GM21529 (cell line): ENCODE measurements at regions not wholly inside any gene's neighbourhood (a gene's known extent, or its start where the extent isn't known, plus 50 kb on each side); places are given as distances from the start of the nearest gene placed in this dataset.

Source experiments
- ATAC-seq: cut with Tn5 transposase; IDR thresholded peaks from one replicate; pipeline ENCODE4 v1.9.1; 2021; ENCODE audit not compliant: unreplicated experiment

GRCh38 chr4:126004941-126005340 is 690.2 kb downstream of the FAT4 start:
- no peak for ATAC-seq

- ATAC-seq: no peak
Observed at GRCh38 chr4:126007142-126007541, 692.4 kb downstream of the FAT4 start.

- ATAC-seq: no peak
Observed at GRCh38 chr4:126012691-126013290, 698.0 kb downstream of the FAT4 start.

GRCh38 chr4:126018274-126018673 is 703.5 kb downstream of the FAT4 start:
- ATAC-seq: no peak

GRCh38 chr4:126023896-126024295 is 709.1 kb downstream of the FAT4 start:
- no peak for ATAC-seq

- no peak for ATAC-seq
Observed at GRCh38 chr4:126027601-126028000, 712.8 kb downstream of the FAT4 start.

DNA sequence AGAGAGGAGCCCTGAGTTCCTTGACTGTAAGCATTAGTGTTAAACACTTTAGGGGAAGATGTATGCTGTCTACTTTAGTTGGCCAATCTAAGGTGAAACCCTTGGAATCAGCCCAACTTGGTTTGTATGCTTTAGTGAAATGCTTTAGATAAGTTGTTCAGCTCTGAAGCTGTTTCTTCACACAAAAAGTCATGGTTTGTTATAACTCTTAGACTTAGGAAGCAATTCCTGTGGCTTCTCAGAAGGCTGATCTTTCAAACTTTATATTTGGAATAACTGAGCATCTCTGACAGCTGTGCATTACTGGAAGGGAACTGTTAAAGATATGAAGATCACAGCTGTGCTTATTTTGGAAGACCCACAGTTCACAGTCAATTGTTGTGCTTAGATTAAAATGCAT is 714.1 kb downstream of the FAT4 start:
- ATAC-seq: no peak

GRCh38 chr4:126037231-126037630 is 722.5 kb downstream of the FAT4 start:
- ATAC-seq: no peak

GRCh38 chr4:126038502-126039144 is 723.9 kb downstream of the FAT4 start:
- ATAC-seq: no peak

DNA sequence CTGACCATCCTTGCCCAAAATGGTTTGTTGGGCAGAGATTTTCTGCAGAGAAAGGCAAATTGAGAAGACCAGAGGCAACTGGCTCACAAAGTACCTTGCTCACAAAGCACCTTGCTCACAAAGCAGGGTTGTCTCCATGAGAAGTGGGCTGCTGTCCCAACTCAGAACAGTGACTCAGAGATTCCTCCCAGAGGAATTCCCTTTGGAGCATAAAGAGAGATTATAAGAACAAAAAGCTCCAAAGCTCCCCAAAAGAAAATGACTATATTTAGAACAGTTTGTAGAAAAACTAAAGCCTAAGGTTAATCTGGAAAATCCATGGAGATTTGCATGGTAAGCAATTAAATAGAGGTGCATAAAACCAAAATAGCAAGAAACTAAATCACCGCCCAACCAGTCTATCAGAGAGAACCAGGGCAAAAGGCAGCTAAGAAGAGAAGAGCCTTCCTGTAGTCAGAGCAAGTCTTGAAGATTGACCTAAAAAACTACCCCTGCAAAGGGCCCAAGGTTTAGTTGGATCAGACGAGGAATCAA is 731.4 kb downstream of the FAT4 start:
- no peak for ATAC-seq

DNA sequence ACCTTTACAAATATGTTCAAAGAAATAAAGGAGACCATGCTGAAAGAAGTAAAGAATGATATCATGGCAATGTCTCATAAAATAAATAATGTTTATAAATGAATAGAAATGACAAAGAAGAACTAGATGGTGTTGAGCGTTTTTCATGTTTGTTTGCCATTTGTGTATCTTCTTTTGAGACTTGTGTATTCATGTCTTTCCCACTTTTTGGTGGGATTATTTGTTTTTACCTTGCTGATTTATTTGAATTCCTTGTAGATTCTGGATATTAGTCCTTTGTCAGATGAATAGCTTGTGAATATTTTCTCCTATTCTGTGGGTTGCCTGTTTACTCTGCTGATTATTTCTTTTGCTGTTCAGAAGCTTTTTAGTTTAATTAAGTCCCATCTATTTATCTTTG is 732.4 kb downstream of the FAT4 start:
- no peak for ATAC-seq

DNA sequence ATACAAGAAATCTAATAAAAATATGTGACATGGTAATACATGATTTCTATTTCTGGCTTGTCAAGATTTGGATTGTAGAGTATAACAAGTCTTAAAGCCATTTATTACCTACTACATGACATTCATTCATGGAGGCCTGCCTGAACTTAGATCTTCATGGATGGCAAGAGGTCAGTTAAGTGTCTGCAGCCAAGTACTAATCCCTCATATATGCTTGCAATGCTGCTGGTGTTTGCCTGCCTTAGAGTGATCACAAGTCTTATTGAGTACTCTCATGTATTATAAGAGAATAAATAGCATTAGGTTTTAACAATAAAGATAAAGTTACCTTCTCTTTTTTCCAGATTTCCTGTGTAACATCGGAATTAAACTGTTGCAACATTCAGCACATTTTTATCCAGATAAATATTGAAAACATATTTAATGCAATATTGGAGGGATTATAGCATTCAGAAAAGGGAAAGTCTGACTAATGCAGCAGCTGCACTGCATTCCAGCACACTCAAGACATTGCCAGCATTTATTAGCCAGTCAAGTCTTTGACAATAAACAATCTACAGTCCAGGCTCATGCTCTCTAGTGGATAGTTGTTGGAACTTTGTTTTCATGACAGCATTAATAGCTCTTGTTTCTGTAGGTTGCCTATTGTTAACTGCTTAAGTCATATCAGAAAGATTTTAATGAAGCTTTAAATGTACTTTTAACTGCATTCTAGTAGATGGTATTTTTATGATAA is 737.1 kb downstream of the FAT4 start:
- no peak for ATAC-seq

- ATAC-seq: no peak
Observed at GRCh38 chr4:126056116-126056650, 741.4 kb downstream of the FAT4 start.

DNA sequence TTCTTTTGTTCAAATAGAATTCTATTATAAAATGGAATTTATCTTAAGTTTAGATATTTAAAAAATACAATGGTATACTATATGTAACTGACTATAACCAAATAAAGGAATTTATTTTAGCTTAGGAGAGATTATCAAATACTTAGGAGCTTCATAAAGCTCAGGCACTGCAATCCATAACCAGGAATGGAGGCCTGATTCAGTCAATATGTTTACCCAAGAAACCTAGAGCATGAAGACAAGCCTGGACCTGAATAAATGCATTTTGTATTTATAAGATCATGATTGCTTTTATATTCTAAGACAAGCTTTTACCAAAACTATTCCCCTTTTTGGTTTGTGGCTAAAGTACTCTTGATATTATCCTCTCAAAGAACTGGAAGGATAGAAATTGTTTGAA is 742.6 kb downstream of the FAT4 start:
- ATAC-seq: no peak

DNA sequence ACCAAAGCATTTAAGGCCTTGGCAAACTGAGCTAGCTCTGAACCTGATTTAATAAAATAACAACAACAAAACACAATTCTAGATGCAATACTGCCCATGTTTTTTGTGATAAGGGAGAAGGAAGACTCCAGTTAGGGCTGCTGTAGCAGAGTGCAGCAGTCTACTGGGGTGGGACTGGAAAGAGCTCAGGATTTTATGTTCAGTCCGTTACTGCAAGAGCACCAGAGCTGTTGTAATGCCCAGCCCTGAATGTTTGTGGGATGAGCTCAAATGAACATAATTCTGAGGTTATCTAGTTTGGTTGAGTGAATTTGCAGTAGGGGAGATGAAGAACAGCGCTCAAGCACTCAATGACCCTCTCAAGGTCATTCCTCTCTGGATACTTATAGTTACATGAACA is 743.8 kb downstream of the FAT4 start:
- no peak for ATAC-seq

DNA sequence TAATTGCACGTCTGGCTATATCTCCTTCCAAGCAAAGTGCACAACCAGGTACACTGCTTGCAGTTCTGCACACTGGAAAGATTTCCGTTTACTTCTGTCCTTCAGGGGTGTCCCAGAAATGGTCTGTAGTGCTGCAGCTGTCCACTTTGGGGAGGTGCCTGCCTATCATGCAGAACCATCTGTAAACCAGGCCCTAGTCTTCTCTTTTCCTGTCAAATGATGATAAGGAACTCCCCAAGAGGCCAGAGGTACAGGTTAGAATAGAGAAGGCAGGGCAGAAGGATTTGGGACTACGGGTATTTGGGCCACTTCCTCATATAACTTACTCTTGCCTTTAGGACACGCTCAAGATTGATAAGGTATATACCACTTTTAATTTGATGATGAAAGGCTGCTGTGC is 746.9 kb downstream of the FAT4 start:
- ATAC-seq: no peak

DNA sequence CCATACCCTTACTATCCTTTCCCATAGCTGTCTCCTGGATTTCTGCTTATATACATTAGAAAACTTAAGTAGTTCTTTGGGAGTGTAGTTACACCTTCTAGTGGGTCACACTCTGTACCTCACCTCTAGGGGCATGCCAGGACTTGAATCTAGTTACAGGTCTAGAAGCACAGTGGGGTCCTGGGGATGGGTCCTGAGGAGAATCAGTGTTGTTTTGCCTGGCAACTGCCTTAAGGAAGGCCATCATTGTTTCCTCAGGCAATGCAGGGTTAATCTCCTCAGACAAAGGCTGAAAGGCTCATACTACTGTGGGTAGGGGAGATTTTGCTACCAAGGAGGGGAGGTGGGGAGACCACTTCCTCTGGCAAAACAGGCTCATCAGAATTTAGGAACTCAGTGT is 750.3 kb downstream of the FAT4 start:
- no peak for ATAC-seq

- no peak for ATAC-seq
Observed at GRCh38 chr4:126071346-126072333, 756.9 kb downstream of the FAT4 start.

GRCh38 chr4:126081336-126081735 is 766.6 kb downstream of the FAT4 start:
- ATAC-seq: no peak

- no peak for ATAC-seq
Observed at GRCh38 chr4:126086041-126086440, 771.3 kb downstream of the FAT4 start.

GRCh38 chr4:126087101-126087500 is 772.3 kb downstream of the FAT4 start:
- ATAC-seq: no peak
